Fibroblast of skin of left quadriceps (primary cell): ENCODE measurements at regions not wholly inside any gene's neighbourhood (a gene's known extent, or its start where the extent isn't known, plus 50 kb on each side); places are given as distances from the start of the nearest gene placed in this dataset.

Experiments
- DNase-seq, 2 experiments: peaks; one replicate each; pipeline ENCODE4 v3.0.0-alpha.2; 2013; ENCODE audit warnings: low read depth in 2 of 2

DNA sequence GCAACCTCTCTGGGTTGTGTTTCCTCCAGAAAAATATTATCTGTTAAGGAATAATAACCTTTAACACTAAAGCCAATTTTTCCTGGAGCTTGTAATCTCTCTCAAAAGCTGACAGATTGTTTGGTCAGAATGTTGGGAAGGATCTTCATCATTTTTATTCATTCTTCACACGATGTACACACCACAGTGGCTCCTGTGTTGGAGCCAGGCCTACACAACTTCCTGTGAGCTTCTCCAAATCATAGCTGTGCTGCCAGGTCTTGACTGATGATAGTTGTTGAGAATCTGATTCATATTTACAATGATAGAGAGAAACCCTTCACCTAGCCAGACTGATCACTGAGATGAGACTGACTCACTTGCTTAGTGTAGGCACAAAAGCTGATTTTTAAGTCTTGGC is 151.0 kb upstream of the ROBO2 start:
- no peak for DNase-seq

DNA sequence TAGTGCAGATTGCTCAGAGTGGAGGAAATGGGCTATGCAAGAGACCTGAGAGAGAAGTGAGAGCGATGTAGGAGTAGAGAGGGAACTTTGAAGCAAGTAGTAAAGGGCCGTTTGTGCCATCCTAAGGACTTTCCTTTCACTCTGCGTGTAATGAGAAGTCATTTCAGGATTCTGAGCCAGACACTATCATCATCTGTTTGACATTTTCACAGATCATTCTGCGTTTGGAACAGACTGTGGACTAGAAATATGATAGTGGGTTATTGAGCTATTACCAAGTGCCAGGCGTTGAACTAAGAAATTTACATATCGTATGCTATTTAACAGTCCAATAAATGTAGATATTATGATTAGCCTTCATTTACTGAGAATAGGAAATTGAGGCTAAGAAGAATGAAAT is 150.0 kb upstream of the ROBO2 start:
- no peak for DNase-seq

DNA sequence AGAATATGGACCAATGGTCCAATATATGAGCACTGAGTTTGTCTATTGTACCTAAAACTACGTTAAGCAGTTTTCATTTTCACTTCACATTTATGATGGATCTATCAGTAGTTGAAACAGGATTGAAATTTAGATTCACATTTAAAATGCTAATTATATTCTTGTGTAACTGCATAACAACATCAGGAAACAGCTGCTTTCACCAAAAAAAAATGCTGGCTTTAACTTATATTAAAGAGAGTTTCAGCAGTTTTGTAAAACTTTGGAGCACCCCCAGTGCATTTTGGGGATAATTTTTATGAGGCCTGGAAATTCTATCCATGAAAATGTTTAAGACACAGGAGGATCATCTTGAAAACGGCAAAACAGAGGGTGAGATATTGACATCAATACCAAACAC is 142.8 kb upstream of the ROBO2 start:
- DNase-seq = no peak

DNA sequence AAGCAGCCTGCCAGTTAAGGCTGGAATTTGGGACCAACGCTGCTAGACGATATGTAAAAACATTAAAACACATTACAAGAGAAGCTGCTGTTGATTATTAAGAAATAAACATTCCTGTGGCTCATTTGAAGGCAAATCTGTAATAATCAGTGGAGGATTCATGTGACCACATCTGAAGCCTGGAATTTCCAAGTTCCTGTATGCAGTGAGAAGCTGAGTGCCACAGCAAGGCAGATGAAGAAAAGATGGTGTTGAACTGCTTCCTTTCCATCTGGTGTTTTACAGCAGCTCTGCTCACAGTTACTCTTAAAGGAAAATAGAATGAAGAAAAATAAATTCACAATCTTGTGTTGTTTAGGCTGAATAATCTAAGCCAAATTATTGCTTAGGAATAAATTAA is 139.3 kb upstream of the ROBO2 start:
- DNase-seq = peak; percentile 11 to 12

DNA sequence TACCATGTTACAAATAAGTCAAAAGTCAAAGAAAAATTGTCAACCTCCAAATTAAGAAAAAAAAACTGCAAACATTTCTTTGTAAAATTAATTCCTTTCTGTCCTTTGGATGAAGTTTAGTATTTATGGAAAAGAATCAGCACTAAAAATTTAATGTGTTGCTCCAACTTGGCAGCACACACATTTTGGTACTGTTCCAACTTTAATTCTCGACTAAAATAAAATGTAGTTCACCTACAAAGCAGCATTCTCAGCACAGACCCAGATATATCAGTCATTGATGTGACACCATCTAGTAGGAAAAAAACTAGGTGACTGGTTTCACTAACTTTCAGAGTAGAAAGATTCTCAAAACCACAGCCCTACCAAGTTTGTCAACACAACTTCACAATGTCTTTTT is 131.7 kb upstream of the ROBO2 start:
- no peak for DNase-seq

DNA sequence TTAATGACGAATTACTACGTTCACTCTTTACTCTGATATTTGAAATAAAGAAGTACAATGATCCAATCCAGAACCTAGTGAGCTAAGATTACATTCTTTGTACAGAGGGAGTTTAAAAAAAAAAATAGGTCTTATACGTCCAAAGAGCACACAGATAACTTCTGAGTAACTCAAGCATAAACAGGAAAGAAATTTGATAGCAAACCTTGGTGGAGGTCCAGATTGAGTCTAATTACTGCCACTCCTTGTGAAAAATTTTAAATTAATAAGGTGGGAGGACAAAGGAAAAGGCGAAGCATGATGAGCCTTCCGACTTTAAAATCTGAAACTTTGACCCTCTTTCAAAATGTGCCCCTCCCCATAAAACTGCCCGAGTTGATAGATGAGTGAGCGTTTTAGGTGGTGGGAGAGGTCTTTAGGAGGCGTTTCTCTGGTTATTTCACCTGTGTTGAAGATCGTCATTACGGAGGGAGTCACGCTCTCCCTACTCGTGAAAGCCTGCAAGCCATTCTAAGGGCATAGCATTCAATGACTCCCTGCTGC is 127.0 kb upstream of the ROBO2 start:
- no peak for DNase-seq

DNA sequence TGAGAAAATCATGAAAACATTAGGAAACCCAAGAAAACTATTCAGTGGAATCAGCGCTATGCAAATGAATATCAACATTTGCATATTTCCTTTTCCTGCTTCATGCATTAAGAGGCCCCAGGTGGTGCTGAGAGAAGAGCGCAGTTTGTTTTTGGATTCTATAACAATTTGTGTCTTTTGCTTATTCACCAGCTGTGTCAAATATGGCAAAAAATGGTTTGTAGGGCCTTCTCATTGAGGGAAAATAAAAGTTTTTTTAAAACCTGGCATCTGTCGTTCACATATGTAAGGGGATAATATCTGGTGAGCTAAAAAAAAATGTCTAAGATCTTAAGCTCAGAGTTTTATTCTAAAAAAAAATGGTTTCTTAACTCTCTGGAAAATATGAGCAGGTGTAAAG is 122.5 kb upstream of the ROBO2 start:
- no peak for DNase-seq

DNA sequence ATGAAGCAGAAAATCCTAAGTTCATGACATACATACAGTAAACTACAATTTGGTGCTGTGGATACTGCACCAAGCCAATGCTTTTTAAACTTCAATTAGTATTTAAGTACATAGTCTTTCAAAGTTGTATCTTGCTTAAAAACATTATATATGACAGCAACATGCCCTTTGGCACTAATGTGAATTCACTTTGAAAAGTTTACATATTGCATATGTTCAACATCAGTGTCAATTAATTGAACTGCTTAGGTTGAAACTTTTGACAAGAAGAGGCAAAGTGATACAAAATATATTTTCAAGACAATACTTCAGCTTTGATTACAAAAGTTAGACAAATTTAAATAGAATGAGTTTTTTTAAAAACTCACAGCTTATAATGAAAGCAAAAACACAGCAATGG is 119.4 kb upstream of the ROBO2 start:
- DNase-seq = no peak

DNA sequence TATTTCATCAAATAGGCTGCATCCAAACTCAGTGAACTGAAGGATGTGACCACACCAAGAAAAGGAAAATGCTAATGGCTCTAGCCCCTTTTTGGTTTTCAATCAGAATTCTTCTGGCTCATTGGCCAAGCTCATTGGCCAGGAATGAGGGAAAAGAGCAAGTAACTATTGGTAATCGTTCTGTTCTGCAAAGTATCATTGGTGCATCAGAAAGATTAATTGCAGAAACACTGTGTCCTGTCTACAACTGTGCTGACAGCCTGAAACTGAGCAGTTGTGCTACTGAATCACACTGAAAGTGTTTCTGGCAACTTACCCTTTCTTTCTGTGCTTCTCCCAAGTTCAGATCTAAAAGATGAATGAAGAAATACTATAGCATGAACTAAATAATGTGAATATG is 116.4 kb upstream of the ROBO2 start:
- DNase-seq = no peak

DNA sequence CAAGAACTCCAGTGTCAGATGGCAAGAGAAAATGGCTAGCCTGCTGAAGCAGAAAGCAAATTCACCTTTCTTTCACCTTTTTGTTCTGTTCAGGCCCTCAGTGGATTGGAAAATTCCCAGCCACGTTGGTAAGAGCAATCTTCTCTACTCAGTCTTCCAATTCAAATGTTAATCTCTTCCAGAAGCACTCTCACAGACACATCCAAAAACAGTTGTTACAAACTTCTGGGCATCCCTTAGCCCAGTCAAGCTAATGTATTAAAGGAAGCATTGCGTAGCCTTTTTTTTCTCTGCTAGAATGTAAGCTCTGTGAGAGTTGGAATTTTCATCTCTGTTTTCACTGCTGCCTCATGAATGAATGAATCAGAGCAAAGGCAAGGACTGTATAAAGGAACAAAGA is 109.2 kb upstream of the ROBO2 start:
- no peak for DNase-seq

DNA sequence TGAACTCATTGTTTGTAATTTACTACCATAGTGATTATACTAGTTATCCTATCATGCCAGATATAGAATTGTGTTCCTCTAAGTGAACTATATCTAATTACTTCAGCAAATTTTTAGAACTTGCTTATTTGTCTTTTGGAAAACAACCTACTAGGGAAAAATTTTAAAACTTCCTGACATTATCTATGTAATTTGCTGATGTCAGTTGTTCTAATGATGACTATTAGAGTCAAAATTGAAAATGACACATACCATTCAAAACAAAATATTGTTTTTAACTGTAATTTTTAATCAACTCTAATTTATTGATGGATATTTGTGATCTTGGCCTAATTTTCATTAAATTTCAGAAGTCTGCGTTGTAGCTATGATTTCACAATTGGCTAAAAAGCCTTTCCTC is 106.7 kb upstream of the ROBO2 start:
- DNase-seq = no peak

DNA sequence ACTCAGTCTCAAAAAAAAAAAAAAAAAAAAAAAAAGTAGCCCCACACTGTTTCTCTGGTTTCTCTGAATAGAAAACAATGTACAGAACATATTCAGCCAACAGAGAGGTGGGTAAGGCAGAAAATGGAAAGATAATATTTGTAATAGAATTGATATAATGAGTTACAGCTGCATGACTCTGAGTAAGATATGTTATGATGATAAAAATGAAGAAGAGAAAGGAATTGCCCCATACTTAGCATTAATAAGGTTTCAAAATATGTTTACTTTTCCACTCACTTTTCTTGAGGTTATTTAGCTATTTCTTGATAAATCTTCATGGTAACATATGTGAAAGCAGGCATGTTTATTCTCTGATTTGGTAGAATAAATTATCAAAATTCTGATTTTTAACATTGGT is 100.9 kb upstream of the ROBO2 start:
- no peak for DNase-seq

DNA sequence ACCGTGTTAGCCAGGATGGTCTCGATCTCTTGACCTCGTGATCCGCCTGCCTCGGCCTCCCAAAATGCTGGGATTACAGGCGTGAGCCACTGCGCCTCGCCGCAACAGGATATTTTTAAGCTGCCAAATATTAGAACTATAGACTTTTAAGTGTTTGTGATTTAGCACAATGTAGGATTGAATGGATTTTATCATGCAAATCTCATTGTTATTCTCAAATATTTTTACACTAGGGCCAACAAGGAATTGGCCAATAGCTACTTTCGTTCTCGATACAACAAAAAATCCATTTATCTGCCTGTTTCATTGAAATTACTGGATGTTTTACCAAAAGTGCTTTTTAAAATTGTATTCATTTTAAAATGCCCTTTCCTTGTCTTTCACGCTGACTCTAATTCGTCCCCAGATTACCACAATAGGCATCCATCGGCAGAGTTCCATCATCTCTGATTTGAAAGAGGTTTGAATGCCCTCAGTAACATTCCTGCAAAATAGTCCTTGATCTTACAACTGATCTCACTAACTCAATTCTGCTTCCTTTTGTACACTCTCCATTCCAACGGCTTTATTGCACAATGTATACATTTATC is 99.6 kb upstream of the ROBO2 start:
- no peak for DNase-seq

DNA sequence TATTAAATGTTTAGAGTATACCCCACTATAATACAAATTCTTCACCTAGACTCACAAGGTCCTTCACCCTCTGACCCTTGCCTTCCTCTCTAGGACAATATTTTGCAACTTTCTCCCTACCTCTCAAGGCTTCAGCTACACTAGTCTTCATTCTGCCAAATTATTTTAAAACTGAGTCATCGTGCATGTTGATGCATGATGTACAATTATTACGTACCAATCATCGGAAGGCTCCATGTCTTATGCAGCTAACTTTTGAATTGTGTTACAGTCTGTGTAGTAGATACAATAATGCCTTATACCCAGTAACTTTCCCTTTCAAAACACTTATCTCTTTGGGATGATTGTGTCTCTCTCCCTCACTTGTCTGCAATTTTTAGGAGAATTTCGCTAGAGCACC is 98.5 kb upstream of the ROBO2 start:
- no peak for DNase-seq

DNA sequence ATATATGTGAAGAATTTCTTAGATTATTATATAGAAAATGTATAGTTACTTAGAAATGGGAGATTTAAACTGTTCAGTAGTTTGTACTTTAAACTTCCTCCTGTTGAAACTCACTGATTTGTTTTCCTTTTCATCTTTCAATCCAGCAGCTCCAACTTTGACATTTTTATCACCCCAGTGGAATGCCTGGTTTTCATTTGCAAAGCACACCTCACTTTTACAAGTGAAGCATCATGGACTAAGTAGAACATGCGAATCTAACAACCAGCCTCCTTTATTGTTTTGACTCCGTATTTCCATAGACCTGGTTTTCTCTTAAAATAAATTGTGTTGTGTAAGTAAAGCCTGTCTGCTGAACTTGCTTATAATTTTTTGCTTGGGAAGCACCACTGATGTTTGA is 97.8 kb upstream of the ROBO2 start:
- DNase-seq = no peak

DNA sequence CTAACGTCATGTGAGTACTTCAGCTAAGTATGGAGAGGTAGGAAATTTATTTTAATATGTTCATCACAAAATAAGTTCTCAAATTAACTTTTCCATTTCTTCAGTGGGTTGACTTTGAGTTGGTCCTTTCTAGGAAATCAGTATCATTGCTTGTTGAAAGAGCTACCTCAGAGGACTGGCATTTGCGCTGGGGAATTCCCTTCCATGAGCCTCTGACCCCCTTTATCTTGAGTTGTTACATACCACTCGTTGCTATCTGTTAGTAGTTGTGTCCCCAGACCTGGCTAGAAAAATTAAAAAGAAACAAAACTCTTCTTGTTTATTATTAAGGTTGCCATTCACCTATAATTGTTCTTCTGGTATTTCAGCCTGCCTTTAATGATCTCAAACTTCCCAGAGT is 96.8 kb upstream of the ROBO2 start:
- no peak for DNase-seq

DNA sequence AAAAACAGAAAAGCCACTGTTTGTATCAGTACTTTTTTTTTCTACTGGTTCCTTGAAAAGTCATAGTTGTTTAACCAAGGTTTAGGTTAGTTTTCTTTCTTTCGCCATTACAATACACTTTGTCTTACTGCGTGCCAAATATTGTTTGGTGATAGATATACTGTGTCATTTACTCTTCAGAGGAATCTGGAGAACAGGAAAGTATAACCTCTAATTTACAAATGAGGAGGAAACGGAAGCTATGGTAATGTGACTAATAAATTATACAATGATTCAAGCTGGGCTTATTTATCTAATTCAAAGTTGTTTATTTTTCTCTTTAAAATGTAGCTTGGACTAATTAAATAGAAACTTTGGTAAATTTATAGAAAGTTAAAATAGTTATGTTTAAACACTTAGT is 96.2 kb upstream of the ROBO2 start:
- no peak for DNase-seq

DNA sequence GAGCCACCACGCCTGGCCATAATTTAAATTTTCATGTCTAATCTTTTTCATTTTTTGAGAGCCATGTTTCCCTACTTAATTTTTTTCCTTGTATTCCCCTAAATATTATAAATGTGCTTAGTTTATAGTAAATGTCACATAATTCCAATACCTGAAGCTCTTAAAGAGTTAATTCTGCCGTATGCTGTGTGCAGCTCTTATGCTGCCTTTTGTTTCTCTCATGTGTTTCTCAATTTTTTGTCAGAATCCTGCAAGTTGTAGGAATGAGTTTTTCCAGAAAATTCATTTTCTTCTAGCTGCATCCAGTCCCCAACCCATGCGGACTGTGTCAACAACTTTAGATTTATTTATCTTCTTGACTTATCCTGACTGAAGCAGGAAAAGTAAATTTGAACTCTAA is 90.9 kb upstream of the ROBO2 start:
- DNase-seq = no peak

DNA sequence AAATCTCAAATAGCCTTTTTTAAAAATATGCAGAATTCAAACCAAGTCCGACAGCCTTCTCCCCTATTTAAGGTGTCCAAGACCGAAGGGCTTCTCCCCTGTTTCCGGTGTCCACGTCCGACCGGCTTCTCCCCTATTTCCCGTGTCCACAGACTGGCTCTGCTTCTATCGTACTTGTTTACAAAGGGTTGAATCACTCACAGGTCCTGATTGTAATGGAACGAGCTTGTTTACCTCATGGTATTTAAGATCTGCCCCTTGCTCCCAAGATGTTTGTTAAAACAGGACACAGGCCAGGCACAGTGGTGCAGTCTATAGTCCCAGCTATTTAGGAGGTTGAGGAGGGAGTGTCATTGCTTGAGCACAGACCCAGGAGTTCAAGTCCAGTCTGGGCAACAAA is 90.4 kb upstream of the ROBO2 start:
- DNase-seq = no peak

DNA sequence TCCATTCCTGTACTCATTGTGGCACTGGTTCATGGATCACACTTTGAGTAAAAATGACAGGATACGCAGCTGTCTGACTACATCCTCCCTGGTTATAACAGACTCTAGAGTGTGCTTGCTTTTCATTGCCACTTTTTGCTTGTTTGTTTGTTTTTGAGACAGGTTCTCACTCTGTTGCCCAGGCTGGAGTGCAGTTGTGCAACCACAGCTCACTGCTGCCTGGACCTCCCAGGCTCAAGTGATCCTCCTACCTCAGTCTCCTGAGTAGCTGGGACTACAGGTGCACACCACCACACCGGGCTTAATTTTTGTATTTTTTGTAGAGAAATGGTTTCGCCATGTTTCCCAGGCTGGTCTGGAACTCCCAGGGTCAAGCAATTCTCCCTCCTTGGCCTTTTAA is 89.3 kb upstream of the ROBO2 start:
- DNase-seq = no peak

DNA sequence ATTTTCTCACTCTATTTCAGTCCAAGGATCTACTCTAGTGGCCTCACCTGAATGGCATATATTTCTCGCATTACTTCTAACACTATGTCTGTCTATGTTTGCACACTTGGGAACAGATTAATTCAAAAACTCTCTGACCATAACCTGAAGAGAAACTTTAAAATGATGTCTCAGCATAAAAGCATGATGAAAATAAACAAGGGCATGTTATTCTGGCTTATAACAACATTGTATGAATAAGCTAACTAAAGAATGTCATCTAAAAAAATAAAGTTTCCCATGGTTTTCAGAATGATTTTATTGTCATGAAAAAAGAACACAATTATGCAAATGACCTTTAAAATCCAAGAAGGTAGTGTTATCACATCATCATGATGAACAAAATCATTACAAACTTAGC is 85.5 kb upstream of the ROBO2 start:
- no peak for DNase-seq

DNA sequence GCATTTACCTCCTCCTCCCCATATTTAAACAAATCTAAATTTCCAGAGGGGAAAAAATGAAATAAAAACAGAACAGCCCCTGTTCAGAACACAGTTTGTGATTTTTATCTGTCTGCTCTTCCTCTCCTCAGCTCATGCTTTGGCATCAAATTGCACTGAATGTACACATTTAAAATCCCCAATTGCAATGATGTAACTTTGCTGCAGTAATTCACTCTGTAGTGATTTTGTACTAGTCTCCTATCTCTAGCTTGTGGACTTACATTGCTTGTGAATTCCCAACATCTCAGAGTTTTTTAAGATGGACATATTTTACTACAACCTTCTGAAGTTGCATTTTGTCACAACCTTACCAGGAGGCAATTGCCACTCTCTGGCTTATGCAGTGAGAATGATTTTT is 81.6 kb upstream of the ROBO2 start:
- DNase-seq = no peak

DNA sequence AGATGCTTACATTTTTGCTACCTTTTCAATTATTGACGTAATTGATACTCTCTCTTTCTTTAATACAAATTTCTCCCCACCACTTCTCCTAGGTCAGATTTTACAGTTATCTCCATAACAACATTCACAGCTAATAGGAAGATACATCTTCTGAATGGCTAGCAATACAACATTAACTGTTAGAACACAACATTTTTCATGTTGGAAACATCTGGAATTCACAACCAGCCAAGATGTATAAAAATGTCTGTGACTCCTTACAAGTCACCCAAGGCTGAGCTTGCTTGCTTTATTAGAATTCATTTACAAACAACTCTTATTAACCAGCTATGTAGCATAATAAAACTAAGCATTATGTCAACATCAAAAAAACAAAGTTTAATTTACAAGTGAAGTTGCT is 81.0 kb upstream of the ROBO2 start:
- DNase-seq = no peak

DNA sequence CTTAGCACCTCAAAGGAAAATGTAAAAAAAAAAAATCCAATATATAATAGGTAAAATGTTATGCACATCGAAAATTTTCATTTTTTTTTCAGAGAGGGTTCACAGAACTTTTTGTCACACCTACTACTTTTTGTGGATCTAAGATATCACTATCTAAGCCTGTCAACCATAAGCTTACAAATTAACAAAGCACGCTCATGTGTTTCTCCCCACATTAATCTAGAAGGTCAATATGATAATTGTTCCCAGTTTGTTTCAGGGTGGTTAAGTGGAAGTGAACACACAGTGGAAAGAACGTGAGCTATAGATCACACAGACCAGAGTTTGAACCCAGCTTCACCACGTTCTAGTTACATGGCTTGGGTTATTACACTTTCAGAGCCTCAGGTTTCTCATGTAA is 78.6 kb upstream of the ROBO2 start:
- no peak for DNase-seq
